ENCODE measurements at regions not wholly inside any gene's neighbourhood (a gene's known extent, or its start where the extent isn't known, plus 50 kb on each side); places are given as distances from the start of the nearest gene placed in this dataset.

GRCh38 chr21:35578831-35579471 is 481.4 kb downstream of the SETD4 start:
- Mint-ChIP-seq H3K4me1 (no peaks in the 10 kb centered on the region), H3K27ac (no peak overlapping the region), H3K4me3 (no peak overlapping the region), H3K36me3 (no peaks in the 10 kb centered on the region), H3K9me3 (no peaks in the 10 kb centered on the region), H3K27me3 (peaks cover 3 to 9% of the 10 kb centered on the region in 2 donors)
- no peak for DNase-seq
- POLR2A ChIA-PET: interaction anchor here (0.5 to 0.7 kb wide), 2 partner anchors 31 to 153 kb away, joined by 3 to 11 read pairs; no protein-coding TSS in a partner anchor
- H3K27ac ChIP-seq (ENCODE audit: low read length): no peak overlapping the region
- 81% methylated on average over 6 of the region's 12 CpGs for WGBS (ENCODE audit: insufficient coverage)
- no peaks in the 10 kb centered on the region for H3K36me3 ChIP-seq (ENCODE audit: control insufficient read depth in 2 of 2, extremely low read depth in 1 of 2, insufficient read depth in 1 of 2, low read length in 1 of 2)
- H3K4me1 ChIP-seq (ENCODE audit: control insufficient read depth in 1 of 2, extremely low read depth in 1 of 2, insufficient read depth in 2 of 2, low read length in 2 of 2): no peaks in the 10 kb centered on the region
- no peaks in the 10 kb centered on the region for H3K27me3 ChIP-seq (replicated peaks in 1 of 2; ENCODE audit: control insufficient read depth in 2 of 2, extremely low read depth in 1 of 2, insufficient read depth in 2 of 2, low read length in 1 of 2)
- ATAC-seq (replicated peaks in 1 of 4): no peak
- CTCF ChIA-PET: no interaction called here
- no peaks in the 10 kb centered on the region for H3K9me3 ChIP-seq
- no peak overlapping the region for H3K4me3 ChIP-seq (ENCODE audit: control insufficient read depth in 1 of 2, extremely low read depth in 1 of 2, low read length in 1 of 2)

- POLR2A ChIA-PET: interaction anchor here in 1 of 2 donors (0.7 kb wide), 1 partner anchor 30 kb away, joined by 11 read pairs; no protein-coding TSS in a partner anchor
- ATAC-seq (replicated peaks in 1 of 4): no peak
- Histone ChIP-seq H3K9me3 (no peaks in the 10 kb centered on the region), H3K4me3 (ENCODE audit: control insufficient read depth in 1 of 2, extremely low read depth in 1 of 2, low read length in 1 of 2) (no peak overlapping the region), H3K27me3 (replicated peaks in 1 of 2; ENCODE audit: control insufficient read depth in 2 of 2, extremely low read depth in 1 of 2, insufficient read depth in 2 of 2, low read length in 1 of 2) (no peaks in the 10 kb centered on the region), H3K4me1 (ENCODE audit: control insufficient read depth in 1 of 2, extremely low read depth in 1 of 2, insufficient read depth in 2 of 2, low read length in 2 of 2) (no peaks in the 10 kb centered on the region), H3K36me3 (ENCODE audit: control insufficient read depth in 2 of 2, extremely low read depth in 1 of 2, insufficient read depth in 1 of 2, low read length in 1 of 2) (no peaks in the 10 kb centered on the region), H3K27ac (ENCODE audit: low read length) (no peak overlapping the region)
- CTCF ChIA-PET: interaction anchor here in 1 of 2 donors (0.6 kb wide), 1 partner anchor 14 kb away, joined by 3 read pairs; no protein-coding TSS in a partner anchor
- WGBS (ENCODE audit: insufficient coverage): 89% methylated on average over 3 of the region's 6 CpGs
- Mint-ChIP-seq H3K4me3 (no peak overlapping the region), H3K4me1 (no peaks in the 10 kb centered on the region), H3K9me3 (no peaks in the 10 kb centered on the region), H3K27ac (no peak overlapping the region), H3K27me3 (peaks cover 3 to 9% of the 10 kb centered on the region in 2 donors), H3K36me3 (no peaks in the 10 kb centered on the region)
- DNase-seq: no peak
These were observed 482.0 kb downstream of the SETD4 start for GRCh38 chr21:35578347-35578782.

- Histone ChIP-seq H3K27ac (ENCODE audit: low read length) (no peak overlapping the region), H3K36me3 (ENCODE audit: control insufficient read depth in 2 of 2, extremely low read depth in 1 of 2, insufficient read depth in 1 of 2, low read length in 1 of 2) (no peaks in the 10 kb centered on the region), H3K4me1 (ENCODE audit: control insufficient read depth in 1 of 2, extremely low read depth in 1 of 2, insufficient read depth in 2 of 2, low read length in 2 of 2) (no peaks in the 10 kb centered on the region), H3K27me3 (replicated peaks in 1 of 2; ENCODE audit: control insufficient read depth in 2 of 2, extremely low read depth in 1 of 2, insufficient read depth in 2 of 2, low read length in 1 of 2) (peaks cover 0 to 2% of the 10 kb centered on the region in 2 experiments), H3K4me3 (ENCODE audit: control insufficient read depth in 1 of 2, extremely low read depth in 1 of 2, low read length in 1 of 2) (no peak overlapping the region), H3K9me3 (no peaks in the 10 kb centered on the region)
- H3K27ac Mint-ChIP-seq: no peak overlapping the region
- DNase-seq (no peak), ATAC-seq (replicated peaks in 1 of 4) (no peak)
- ChIA-PET POLR2A (no interaction called here), CTCF (no interaction called here)
- no peaks in the 10 kb centered on the region for H3K9me3 Mint-ChIP-seq
- no peaks in the 10 kb centered on the region for H3K4me1 Mint-ChIP-seq
- H3K36me3 Mint-ChIP-seq: no peaks in the 10 kb centered on the region
- no peak overlapping the region for H3K4me3 Mint-ChIP-seq
- peaks cover 3 to 9% of the 10 kb centered on the region in 2 donors for H3K27me3 Mint-ChIP-seq
- no CpG with 5 or more reads among the region's 3 CpGs for WGBS (ENCODE audit: insufficient coverage)
These were observed 484.9 kb downstream of the SETD4 start for GRCh38 chr21:35575280-35575915.

GRCh38 chr21:35573472-35574374 is 486.6 kb downstream of the SETD4 start:
- Histone ChIP-seq H3K4me3 (ENCODE audit: control insufficient read depth in 1 of 2, extremely low read depth in 1 of 2, low read length in 1 of 2) (no peak overlapping the region), H3K9me3 (no peaks in the 10 kb centered on the region), H3K4me1 (ENCODE audit: control insufficient read depth in 1 of 2, extremely low read depth in 1 of 2, insufficient read depth in 2 of 2, low read length in 2 of 2) (no peaks in the 10 kb centered on the region), H3K27me3 (replicated peaks in 1 of 2; ENCODE audit: control insufficient read depth in 2 of 2, extremely low read depth in 1 of 2, insufficient read depth in 2 of 2, low read length in 1 of 2) (peaks cover 0 to 2% of the 10 kb centered on the region in 2 experiments), H3K36me3 (ENCODE audit: control insufficient read depth in 2 of 2, extremely low read depth in 1 of 2, insufficient read depth in 1 of 2, low read length in 1 of 2) (no peaks in the 10 kb centered on the region), H3K27ac (ENCODE audit: low read length) (no peak overlapping the region)
- H3K36me3 Mint-ChIP-seq: no peaks in the 10 kb centered on the region
- peaks cover 3 to 9% of the 10 kb centered on the region in 2 donors for H3K27me3 Mint-ChIP-seq
- no peak overlapping the region for H3K4me3 Mint-ChIP-seq
- CTCF ChIA-PET: no interaction called here
- H3K4me1 Mint-ChIP-seq: no peaks in the 10 kb centered on the region
- DNase-seq: no peak
- no peaks in the 10 kb centered on the region for H3K9me3 Mint-ChIP-seq
- POLR2A ChIA-PET: no interaction called here
- no peak overlapping the region for H3K27ac Mint-ChIP-seq
- WGBS (ENCODE audit: insufficient coverage): 79% methylated on average over 4 of the region's 6 CpGs
- ATAC-seq (replicated peaks in 1 of 4): no peak

GRCh38 chr21:35571910-35572309 is 488.4 kb downstream of the SETD4 start:
- H3K27me3 Mint-ChIP-seq: peaks cover 2 to 13% of the 10 kb centered on the region in 2 donors
- H3K36me3 Mint-ChIP-seq: no peaks in the 10 kb centered on the region
- Histone ChIP-seq H3K4me1 (ENCODE audit: control insufficient read depth in 1 of 2, extremely low read depth in 1 of 2, insufficient read depth in 2 of 2, low read length in 2 of 2) (no peaks in the 10 kb centered on the region), H3K36me3 (ENCODE audit: control insufficient read depth in 2 of 2, extremely low read depth in 1 of 2, insufficient read depth in 1 of 2, low read length in 1 of 2) (no peaks in the 10 kb centered on the region), H3K27ac (ENCODE audit: low read length) (no peak overlapping the region), H3K27me3 (replicated peaks in 1 of 2; ENCODE audit: control insufficient read depth in 2 of 2, extremely low read depth in 1 of 2, insufficient read depth in 2 of 2, low read length in 1 of 2) (peaks cover 0 to 2% of the 10 kb centered on the region in 2 experiments), H3K9me3 (no peaks in the 10 kb centered on the region), H3K4me3 (ENCODE audit: control insufficient read depth in 1 of 2, extremely low read depth in 1 of 2, low read length in 1 of 2) (no peak overlapping the region)
- no peak overlapping the region for H3K4me3 Mint-ChIP-seq
- POLR2A ChIA-PET: no interaction called here
- ATAC-seq (replicated peaks in 1 of 4) (no peak), DNase-seq (no peak)
- no peaks in the 10 kb centered on the region for H3K4me1 Mint-ChIP-seq
- H3K9me3 Mint-ChIP-seq: no peaks in the 10 kb centered on the region
- no peak overlapping the region for H3K27ac Mint-ChIP-seq
- CTCF ChIA-PET: no interaction called here
- WGBS (ENCODE audit: insufficient coverage): 90% methylated on average over 6 of the region's 7 CpGs

GRCh38 chr21:35568643-35569042 is 491.7 kb downstream of the SETD4 start:
- WGBS (ENCODE audit: insufficient coverage): no CpG with 5 or more reads among the region's 5 CpGs
- Histone ChIP-seq H3K36me3 (ENCODE audit: control insufficient read depth in 2 of 2, extremely low read depth in 1 of 2, insufficient read depth in 1 of 2, low read length in 1 of 2) (no peaks in the 10 kb centered on the region), H3K27ac (ENCODE audit: low read length) (no peak overlapping the region), H3K9me3 (no peaks in the 10 kb centered on the region), H3K27me3 (replicated peaks in 1 of 2; ENCODE audit: control insufficient read depth in 2 of 2, extremely low read depth in 1 of 2, insufficient read depth in 2 of 2, low read length in 1 of 2) (peaks cover 0 to 10% of the 10 kb centered on the region in 2 experiments), H3K4me3 (ENCODE audit: control insufficient read depth in 1 of 2, extremely low read depth in 1 of 2, low read length in 1 of 2) (no peak overlapping the region), H3K4me1 (ENCODE audit: control insufficient read depth in 1 of 2, extremely low read depth in 1 of 2, insufficient read depth in 2 of 2, low read length in 2 of 2) (no peaks in the 10 kb centered on the region)
- POLR2A ChIA-PET: no interaction called here
- ATAC-seq (replicated peaks in 1 of 4): no peak
- no peak for DNase-seq
- Mint-ChIP-seq H3K4me1 (no peaks in the 10 kb centered on the region), H3K27me3 (peaks cover 3 to 4% of the 10 kb centered on the region in 2 donors), H3K9me3 (no peaks in the 10 kb centered on the region), H3K36me3 (no peaks in the 10 kb centered on the region), H3K27ac (peak overlapping the region in 1 of 2 donors; percentile 26), H3K4me3 (no peak overlapping the region)
- CTCF ChIA-PET: no interaction called here
